ENCODE measurements at regions not wholly inside any gene's neighbourhood (a gene's known extent, or its start where the extent isn't known, plus 50 kb on each side); places are given as distances from the start of the nearest gene placed in this dataset.
A peak's percentile ranks its signal among the peaks of the same experiment; 100 is the strongest.

GRCh38 chr10:45235798-45236220 is 79.6 kb downstream of the OR13A1 start:
- no peak for TF ChIP-seq CTCF (IDR thresholded peaks at IDR 0.05; ENCODE audit: poor library complexity, severe bottlenecking)
- no peaks in the 10 kb centered on the region for H3K4me1 ChIP-seq (ENCODE audit: insufficient read depth, poor library complexity, severe bottlenecking)
- no peaks in the 10 kb centered on the region for H3K27me3 ChIP-seq (ENCODE audit: insufficient read depth, poor library complexity, severe bottlenecking)
- no peak overlapping the region for H3K4me3 ChIP-seq (ENCODE audit: severe bottlenecking)
- ATAC-seq (ENCODE audit: low read depth) (peak; percentile 52), DNase-seq (ENCODE audit: low spot score) (no peak)
- no peak overlapping the region for H3K27ac ChIP-seq (ENCODE audit: poor library complexity, severe bottlenecking)
- no peaks in the 10 kb centered on the region for H3K36me3 ChIP-seq (ENCODE audit: low read depth)
- H3K9me3 ChIP-seq (ENCODE audit: severe bottlenecking) = no peaks in the 10 kb centered on the region

- no peaks in the 10 kb centered on the region for H3K36me3 ChIP-seq (ENCODE audit: low read depth)
- H3K9me3 ChIP-seq (ENCODE audit: severe bottlenecking) = no peaks in the 10 kb centered on the region
- no peak overlapping the region for H3K4me3 ChIP-seq (ENCODE audit: severe bottlenecking)
- no peak overlapping the region for H3K27ac ChIP-seq (ENCODE audit: poor library complexity, severe bottlenecking)
- DNase-seq (ENCODE audit: low spot score) = no peak
- no peaks in the 10 kb centered on the region for H3K4me1 ChIP-seq (ENCODE audit: insufficient read depth, poor library complexity, severe bottlenecking)
- no peaks in the 10 kb centered on the region for H3K27me3 ChIP-seq (ENCODE audit: insufficient read depth, poor library complexity, severe bottlenecking)
- no peak for TF ChIP-seq CTCF (IDR thresholded peaks at IDR 0.05; ENCODE audit: poor library complexity, severe bottlenecking)
- no peak for ATAC-seq (ENCODE audit: low read depth)
Measured at GRCh38 chr10:45238896-45239295, 76.5 kb downstream of the OR13A1 start.

GRCh38 chr10:45239642-45240041 is 75.8 kb downstream of the OR13A1 start:
- Histone ChIP-seq H3K27ac (ENCODE audit: poor library complexity, severe bottlenecking) (no peak overlapping the region), H3K9me3 (ENCODE audit: severe bottlenecking) (no peaks in the 10 kb centered on the region), H3K27me3 (ENCODE audit: insufficient read depth, poor library complexity, severe bottlenecking) (no peaks in the 10 kb centered on the region), H3K4me3 (ENCODE audit: severe bottlenecking) (no peak overlapping the region), H3K4me1 (ENCODE audit: insufficient read depth, poor library complexity, severe bottlenecking) (no peaks in the 10 kb centered on the region), H3K36me3 (ENCODE audit: low read depth) (no peaks in the 10 kb centered on the region)
- TF ChIP-seq CTCF (IDR thresholded peaks at IDR 0.05; ENCODE audit: poor library complexity, severe bottlenecking) = no peak
- ATAC-seq (ENCODE audit: low read depth) = no peak
- DNase-seq (ENCODE audit: low spot score) = no peak

- no peaks in the 10 kb centered on the region for H3K27me3 ChIP-seq (ENCODE audit: insufficient read depth, poor library complexity, severe bottlenecking)
- no peak for DNase-seq (ENCODE audit: low spot score)
- no peak for TF ChIP-seq CTCF (IDR thresholded peaks at IDR 0.05; ENCODE audit: poor library complexity, severe bottlenecking)
- no peak overlapping the region for H3K4me3 ChIP-seq (ENCODE audit: severe bottlenecking)
- ATAC-seq (ENCODE audit: low read depth) = no peak
- H3K4me1 ChIP-seq (ENCODE audit: insufficient read depth, poor library complexity, severe bottlenecking) = no peaks in the 10 kb centered on the region
- no peak overlapping the region for H3K27ac ChIP-seq (ENCODE audit: poor library complexity, severe bottlenecking)
- H3K9me3 ChIP-seq (ENCODE audit: severe bottlenecking) = no peaks in the 10 kb centered on the region
- H3K36me3 ChIP-seq (ENCODE audit: low read depth) = no peaks in the 10 kb centered on the region
Measured at GRCh38 chr10:45241865-45242520, 73.4 kb downstream of the OR13A1 start.

- Histone ChIP-seq H3K4me1 (ENCODE audit: insufficient read depth, poor library complexity, severe bottlenecking) (no peaks in the 10 kb centered on the region), H3K4me3 (ENCODE audit: severe bottlenecking) (no peak overlapping the region), H3K27me3 (ENCODE audit: insufficient read depth, poor library complexity, severe bottlenecking) (no peaks in the 10 kb centered on the region), H3K36me3 (ENCODE audit: low read depth) (no peaks in the 10 kb centered on the region), H3K9me3 (ENCODE audit: severe bottlenecking) (no peaks in the 10 kb centered on the region), H3K27ac (ENCODE audit: poor library complexity, severe bottlenecking) (no peak overlapping the region)
- no peak for TF ChIP-seq CTCF (IDR thresholded peaks at IDR 0.05; ENCODE audit: poor library complexity, severe bottlenecking)
- ATAC-seq (ENCODE audit: low read depth) (no peak), DNase-seq (ENCODE audit: low spot score) (no peak)
Measured at GRCh38 chr10:45243261-45243660, 72.1 kb downstream of the OR13A1 start.
